Lower lobe of right lung (tissue), 2 donors: ENCODE measurements at regions not wholly inside any gene's neighbourhood (a gene's known extent, or its start where the extent isn't known, plus 50 kb on each side); places are given as distances from the start of the nearest gene placed in this dataset.
"Not testable (repeated sequence)": the region's sequence is repeated elsewhere in the genome, so short reads cannot be mapped to it uniquely, and the experiment has no call there.

ENCODE experiments used
- ATAC-seq, 2 donors: fragments of 200-7000 bp; cut with Tn5 transposase; one replicate each; pipeline ENCODE4 v1.9.1; 2020 to 2022; ENCODE audit warnings: mild to moderate bottlenecking in 2 of 2, moderate library complexity in 2 of 2
- DNase-seq: peaks from one replicate; pipeline ENCODE4 v3.0.0-alpha.2; 2020
- H3K27ac ChIP-seq: fragments of 200-600 bp; one replicate; pipeline ENCODE4 v1.8.0; 2022
- H3K27me3 ChIP-seq: fragments of 200-600 bp; one replicate; pipeline ENCODE4 v1.8.0; 2022; ENCODE audit warnings: low read depth
- H3K36me3 ChIP-seq: fragments of 200-600 bp; one replicate; pipeline ENCODE4 v1.8.0; 2022; ENCODE audit warnings: mild to moderate bottlenecking
- H3K4me1 ChIP-seq: fragments of 200-600 bp; one replicate; pipeline ENCODE4 v1.8.0; 2022
- H3K4me3 ChIP-seq: fragments of 200-600 bp; one replicate; pipeline ENCODE4 v1.8.0; 2022; ENCODE audit warnings: mild to moderate bottlenecking
- H3K9me3 ChIP-seq: fragments of 200-600 bp; one replicate; pipeline ENCODE4 v1.8.0; 2022
- CTCF ChIP-seq: fragments of 200-600 bp; IDR thresholded peaks from one replicate; pipeline ENCODE4 v1.8.0; 2022; ENCODE audit warnings: antibody characterized with exemption, mild to moderate bottlenecking
- intact Hi-C: fragments of 100-400 bp; cut with DNase I; formaldehyde crosslinking; loops from one replicate; pipeline ENCODE4 v1.11.0; 2022
- donor health status: DM: no; HTN: yes; CAD: no; lungs with severe emphysema.

GRCh38 chr1:53395671-53396215 is 63.5 kb upstream of the DMRTB1 start:
- intact Hi-C loops: no loop called here
- ATAC-seq (no peak), DNase-seq (no peak)
- H3K27ac ChIP-seq: no peak overlapping the region
- no peaks in the 10 kb centered on the region for H3K9me3 ChIP-seq
- no peaks in the 10 kb centered on the region for H3K36me3 ChIP-seq
- no peak overlapping the region for H3K4me3 ChIP-seq
- no peaks in the 10 kb centered on the region for H3K4me1 ChIP-seq
- no peak for TF ChIP-seq CTCF
- peaks cover 3% of the 10 kb centered on the region for H3K27me3 ChIP-seq

GRCh38 chr1:53396573-53397268 is 62.5 kb upstream of the DMRTB1 start:
- no peak for ATAC-seq
- no peak for DNase-seq
- no peak overlapping the region for H3K4me3 ChIP-seq
- no peaks in the 10 kb centered on the region for H3K4me1 ChIP-seq
- H3K36me3 ChIP-seq: no peaks in the 10 kb centered on the region
- intact Hi-C loops: no loop called here
- H3K9me3 ChIP-seq: no peaks in the 10 kb centered on the region
- TF ChIP-seq CTCF: no peak
- no peak overlapping the region for H3K27ac ChIP-seq
- peaks cover 3% of the 10 kb centered on the region for H3K27me3 ChIP-seq

DNA sequence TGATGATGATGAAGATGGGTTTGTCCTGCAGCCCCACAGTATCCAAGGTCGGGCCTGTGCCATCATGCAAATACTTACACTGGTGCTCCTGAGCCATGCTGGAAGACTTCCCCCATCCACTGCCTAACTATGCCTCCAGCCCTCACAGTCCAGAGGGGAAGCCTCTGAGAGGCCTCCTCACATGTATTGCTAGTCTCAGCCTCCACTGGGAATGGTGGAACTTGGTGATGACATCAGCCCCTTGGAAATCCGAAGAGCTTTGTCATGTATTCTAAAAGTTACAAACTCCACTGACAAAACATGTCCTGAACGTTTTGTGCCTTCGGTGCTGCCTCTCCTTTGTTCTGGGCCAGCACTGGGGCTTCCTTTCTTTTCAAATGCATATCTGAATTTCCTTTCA is 61.1 kb upstream of the DMRTB1 start:
- H3K9me3 ChIP-seq: no peaks in the 10 kb centered on the region
- ATAC-seq (no peak), DNase-seq (no peak)

DNA sequence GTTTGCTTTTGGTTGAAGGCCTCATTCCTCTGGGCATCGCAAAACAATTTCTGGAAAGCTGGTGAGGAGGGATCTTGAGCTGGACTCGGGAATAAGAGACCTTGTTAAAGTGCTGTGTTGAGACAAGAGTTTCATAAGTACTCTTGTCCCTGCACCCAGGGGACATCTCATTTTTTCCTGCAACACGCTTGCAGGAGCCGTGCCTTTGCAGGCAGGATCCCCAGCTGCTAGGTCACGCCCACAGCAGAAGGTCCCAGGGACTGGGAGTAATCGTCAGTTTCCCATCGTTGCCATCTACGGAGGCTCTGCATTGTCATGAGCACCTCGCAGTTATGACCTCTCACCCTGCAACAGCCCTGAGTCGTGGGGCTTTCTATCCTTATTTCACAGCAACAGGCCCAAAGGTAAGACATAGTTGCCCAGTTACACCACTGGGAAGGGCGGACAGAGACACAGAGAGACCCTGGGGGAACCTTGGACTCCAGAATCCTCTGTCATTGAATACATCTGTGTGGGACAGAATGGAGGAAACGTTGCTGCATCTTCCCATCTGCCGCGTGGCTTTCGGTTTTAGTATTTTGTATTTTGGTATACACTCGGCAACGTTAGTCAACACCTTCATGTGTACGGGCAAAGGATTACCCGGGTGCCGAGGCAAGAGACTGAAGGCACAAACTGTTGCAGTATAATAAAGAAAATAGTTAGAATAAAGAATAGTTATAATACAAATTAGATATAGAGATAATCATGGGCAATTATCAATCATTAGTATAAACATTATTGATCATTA is 60.4 kb upstream of the DMRTB1 start:
- H3K27me3 ChIP-seq: peaks cover 8% of the 10 kb centered on the region
- no peak overlapping the region for H3K4me3 ChIP-seq
- H3K4me1 ChIP-seq: no peaks in the 10 kb centered on the region
- H3K27ac ChIP-seq: no peak overlapping the region
- ATAC-seq (no peak), DNase-seq (no peak)
- intact Hi-C loops: no loop called here
- H3K9me3 ChIP-seq: no peaks in the 10 kb centered on the region
- no peaks in the 10 kb centered on the region for H3K36me3 ChIP-seq
- no peak for TF ChIP-seq CTCF

More for the DNA sequence above, 61.1 kb upstream of the DMRTB1 start:
- H3K4me1 ChIP-seq: no peaks in the 10 kb centered on the region
- no peak for TF ChIP-seq CTCF
- H3K4me3 ChIP-seq: no peak overlapping the region
- no peak overlapping the region for H3K27ac ChIP-seq
- intact Hi-C loops: no loop called here
- H3K36me3 ChIP-seq: no peaks in the 10 kb centered on the region
- H3K27me3 ChIP-seq: peaks cover 7% of the 10 kb centered on the region

- intact Hi-C loops: not testable (repeated sequence)
Measured at GRCh38 chr1:53399370-53400133, 59.6 kb upstream of the DMRTB1 start.

More at GRCh38 chr1:53399370-53400133, 59.6 kb upstream of the DMRTB1 start:
- not testable (repeated sequence) for DNase-seq, ATAC-seq, H3K36me3 ChIP-seq, H3K27ac ChIP-seq, H3K4me1 ChIP-seq, H3K27me3 ChIP-seq, H3K9me3 ChIP-seq, H3K4me3 ChIP-seq
